ENCODE measurements at regions not wholly inside any gene's neighbourhood (a gene's known extent, or its start where the extent isn't known, plus 50 kb on each side); places are given as distances from the start of the nearest gene placed in this dataset.

GRCh38 chr4:152028131-152028530 lies 267.3 kb upstream of the GATB start:
- TF ChIP-seq CTCF (conservative IDR thresholded peaks at IDR 0.05; ENCODE audit: low read length) (no peak), EZH2phosphoT487 (IDR thresholded peaks at IDR 0.05; ENCODE audit: borderline replicate concordance, low read depth, low read length) (no peak)

Measured in OCI-LY7 (cell line).